ENCODE measurements at regions not wholly inside any gene's neighbourhood (a gene's known extent, or its start where the extent isn't known, plus 50 kb on each side); places are given as distances from the start of the nearest gene placed in this dataset.

DNA sequence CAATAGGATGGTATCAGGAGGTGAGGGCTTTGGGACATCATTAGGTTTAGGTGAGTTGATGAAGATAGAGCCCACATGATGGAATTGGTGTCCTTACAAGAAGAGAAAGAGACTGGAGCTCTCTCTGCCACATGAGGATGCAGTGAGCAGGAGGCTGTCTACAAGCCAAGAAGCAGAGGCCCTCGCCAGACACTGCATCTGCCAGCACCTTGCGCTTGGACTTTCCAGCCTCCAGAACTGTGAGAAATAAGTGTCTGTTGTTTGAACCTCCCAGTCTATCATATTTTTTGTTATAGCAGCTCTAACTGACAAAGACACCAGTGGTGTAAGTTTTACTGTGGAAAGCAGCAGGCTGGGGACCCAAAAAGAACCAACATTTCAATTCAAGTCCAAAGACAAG, 571.1 kb upstream of the ID2 start:
- DNase-seq (ENCODE audit: low read depth) = no peak
- H3K4me3 ChIP-seq (ENCODE audit: low read depth, low read length) = no peak overlapping the region
- TF ChIP-seq, protein P1, sequence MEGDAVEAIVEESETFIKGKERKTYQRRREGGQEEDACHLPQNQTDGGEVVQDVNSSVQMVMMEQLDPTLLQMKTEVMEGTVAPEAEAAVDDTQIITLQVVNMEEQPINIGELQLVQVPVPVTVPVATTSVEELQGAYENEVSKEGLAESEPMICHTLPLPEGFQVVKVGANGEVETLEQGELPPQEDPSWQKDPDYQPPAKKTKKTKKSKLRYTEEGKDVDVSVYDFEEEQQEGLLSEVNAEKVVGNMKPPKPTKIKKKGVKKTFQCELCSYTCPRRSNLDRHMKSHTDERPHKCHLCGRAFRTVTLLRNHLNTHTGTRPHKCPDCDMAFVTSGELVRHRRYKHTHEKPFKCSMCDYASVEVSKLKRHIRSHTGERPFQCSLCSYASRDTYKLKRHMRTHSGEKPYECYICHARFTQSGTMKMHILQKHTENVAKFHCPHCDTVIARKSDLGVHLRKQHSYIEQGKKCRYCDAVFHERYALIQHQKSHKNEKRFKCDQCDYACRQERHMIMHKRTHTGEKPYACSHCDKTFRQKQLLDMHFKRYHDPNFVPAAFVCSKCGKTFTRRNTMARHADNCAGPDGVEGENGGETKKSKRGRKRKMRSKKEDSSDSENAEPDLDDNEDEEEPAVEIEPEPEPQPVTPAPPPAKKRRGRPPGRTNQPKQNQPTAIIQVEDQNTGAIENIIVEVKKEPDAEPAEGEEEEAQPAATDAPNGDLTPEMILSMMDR (IDR thresholded peaks at IDR 0.05; ENCODE audit: low read depth, low read length) = no peak
- TF ChIP-seq MYC (IDR thresholded peaks at IDR 0.05; ENCODE audit: low read depth, low read length) (no peak), POLR2A (IDR thresholded peaks at IDR 0.05; ENCODE audit: extremely low read depth, insufficient read length) (no peak)
- TF ChIP-seq, protein P2, sequence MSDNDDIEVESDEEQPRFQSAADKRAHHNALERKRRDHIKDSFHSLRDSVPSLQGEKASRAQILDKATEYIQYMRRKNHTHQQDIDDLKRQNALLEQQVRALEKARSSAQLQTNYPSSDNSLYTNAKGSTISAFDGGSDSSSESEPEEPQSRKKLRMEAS (IDR thresholded peaks at IDR 0.05; ENCODE audit: low read depth, low read length) = no peak

DNA sequence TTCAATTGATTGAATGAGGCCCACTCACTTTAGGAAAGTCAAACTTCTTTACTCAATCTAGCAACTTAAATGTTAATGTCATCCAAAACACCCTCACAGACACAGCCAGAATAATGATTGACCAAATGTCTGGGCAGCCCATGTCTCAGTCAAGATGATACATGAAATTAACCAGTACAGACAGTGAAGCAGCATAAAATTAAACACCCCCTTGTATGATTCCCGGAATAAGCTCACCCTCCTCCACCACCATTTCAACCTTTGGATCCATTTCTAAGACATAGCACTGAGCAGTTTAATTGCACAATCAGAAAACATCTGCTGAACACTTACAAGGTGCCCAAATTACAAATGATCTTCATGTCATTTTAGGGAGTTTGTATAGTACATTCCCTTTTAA, 570.7 kb upstream of the ID2 start:
- TF ChIP-seq POLR2A (IDR thresholded peaks at IDR 0.05; ENCODE audit: extremely low read depth, insufficient read length) (no peak), MYC (IDR thresholded peaks at IDR 0.05; ENCODE audit: low read depth, low read length) (no peak)
- TF ChIP-seq, protein P1 (IDR thresholded peaks at IDR 0.05; ENCODE audit: low read depth, low read length) = no peak
- no peak overlapping the region for H3K4me3 ChIP-seq (ENCODE audit: low read depth, low read length)
- DNase-seq (ENCODE audit: low read depth) = no peak

DNA sequence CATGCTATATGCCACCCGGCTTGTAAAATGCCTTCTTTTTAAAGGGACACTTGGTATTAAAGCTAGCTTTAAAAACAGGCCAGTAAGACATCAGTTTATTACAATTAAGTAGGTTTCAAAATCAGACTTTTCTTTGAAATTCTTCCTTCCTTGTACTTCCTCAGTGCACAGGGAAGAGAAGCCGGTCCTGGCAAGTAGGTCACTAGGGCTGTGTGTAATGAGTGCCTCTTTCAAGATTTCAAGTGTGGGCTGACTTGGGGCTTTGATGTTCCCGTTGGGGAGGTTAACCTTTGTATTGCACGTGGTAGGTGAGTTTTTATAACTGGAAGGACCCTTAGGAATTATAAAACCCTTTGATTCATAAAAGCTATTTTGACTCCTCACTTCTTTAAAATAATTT, 566.4 kb upstream of the ID2 start:
- no peak for TF ChIP-seq POLR2A (IDR thresholded peaks at IDR 0.05; ENCODE audit: extremely low read depth, insufficient read length)
- no peak for TF ChIP-seq MYC (IDR thresholded peaks at IDR 0.05; ENCODE audit: low read depth, low read length)
- TF ChIP-seq, protein P2 (IDR thresholded peaks at IDR 0.05; ENCODE audit: low read depth, low read length) = no peak
- TF ChIP-seq, protein P1 (IDR thresholded peaks at IDR 0.05; ENCODE audit: low read depth, low read length) = no peak
- H3K4me3 ChIP-seq (ENCODE audit: low read depth, low read length) = no peak overlapping the region
- DNase-seq (ENCODE audit: low read depth) = no peak

DNA sequence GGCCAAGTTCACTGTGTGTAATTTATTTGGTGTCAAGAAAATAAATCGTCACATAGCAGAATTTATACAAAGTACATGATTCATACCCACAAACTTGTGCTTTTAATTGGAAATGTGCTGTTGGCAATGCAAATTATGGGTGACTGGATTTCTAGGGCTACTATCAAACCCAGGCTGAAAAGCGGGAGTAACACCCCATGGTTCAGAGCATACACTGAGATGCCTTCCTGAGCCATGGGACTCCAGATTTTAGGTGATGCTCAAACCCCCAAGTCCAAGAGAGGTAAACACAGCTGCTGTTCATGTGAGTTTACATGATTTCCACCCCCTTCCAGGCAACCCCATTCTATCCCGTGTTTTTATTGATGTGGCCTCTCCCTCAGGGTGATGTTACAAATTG, 565.9 kb upstream of the ID2 start:
- H3K4me3 ChIP-seq (ENCODE audit: low read depth, low read length) = no peak overlapping the region
- no peak for DNase-seq (ENCODE audit: low read depth)
- TF ChIP-seq POLR2A (IDR thresholded peaks at IDR 0.05; ENCODE audit: extremely low read depth, insufficient read length) (no peak), MYC (IDR thresholded peaks at IDR 0.05; ENCODE audit: low read depth, low read length) (no peak)
- TF ChIP-seq, protein P1 (IDR thresholded peaks at IDR 0.05; ENCODE audit: low read depth, low read length) = no peak
- TF ChIP-seq, protein P2 (IDR thresholded peaks at IDR 0.05; ENCODE audit: low read depth, low read length) = no peak

DNA sequence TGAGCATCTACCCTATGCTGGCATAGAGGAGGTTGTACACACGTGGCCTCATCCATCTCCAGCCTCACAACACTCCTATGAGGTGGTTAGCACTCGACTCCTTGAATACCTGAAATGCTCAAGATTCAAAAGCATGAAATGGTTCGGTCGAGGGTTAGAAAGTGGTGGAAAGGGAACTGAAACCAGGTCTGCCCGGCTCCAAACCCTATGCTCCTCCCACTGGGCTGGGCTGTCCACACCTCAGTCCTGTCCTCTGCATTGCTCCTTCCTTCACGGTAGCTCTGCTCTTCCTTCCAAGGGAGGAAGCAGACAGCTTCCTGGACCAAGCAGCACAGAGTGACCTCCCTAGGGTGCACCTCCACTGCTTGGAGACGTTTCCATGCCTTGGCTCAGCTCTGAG, 565.2 kb upstream of the ID2 start:
- TF ChIP-seq, protein P2 (IDR thresholded peaks at IDR 0.05; ENCODE audit: low read depth, low read length) = no peak
- TF ChIP-seq, protein P1 (IDR thresholded peaks at IDR 0.05; ENCODE audit: low read depth, low read length) = no peak
- TF ChIP-seq MYC (IDR thresholded peaks at IDR 0.05; ENCODE audit: low read depth, low read length) = no peak
- TF ChIP-seq POLR2A (IDR thresholded peaks at IDR 0.05; ENCODE audit: extremely low read depth, insufficient read length) = no peak
- no peak overlapping the region for H3K4me3 ChIP-seq (ENCODE audit: low read depth, low read length)
- DNase-seq (ENCODE audit: low read depth) = peak; percentile 54

All from NB4 (cell line).